GM13977 (cell line): ENCODE measurements at regions not wholly inside any gene's neighbourhood (a gene's known extent, or its start where the extent isn't known, plus 50 kb on each side); places are given as distances from the start of the nearest gene placed in this dataset.

Experiments
- DNase-seq: peaks from one replicate; pipeline ENCODE4 v3.0.0; 2012; ENCODE audit warnings: low spot score
- in situ Hi-C: fragments of 300-500 bp; cut with MboI; formaldehyde crosslinking; loops from one replicate; pipeline ENCODE4 v1.12.0; 2022; ENCODE audit warnings: low sequenced_read_pairs, low pct_unique_long_range_greater_than_20kb, mixed read lengths, inconsistent platforms; ENCODE audit not compliant: unreplicated experiment
- TF ChIP-seq, protein P1 (sequence below): IDR thresholded peaks from 2 replicates; pipeline ENCODE4 v1.5.1; 2012; ENCODE audit warnings: mild to moderate bottlenecking, control low read depth; ENCODE audit not compliant: insufficient read depth; ENCODE audit errors: extremely low read depth, missing control alignments

DNA sequence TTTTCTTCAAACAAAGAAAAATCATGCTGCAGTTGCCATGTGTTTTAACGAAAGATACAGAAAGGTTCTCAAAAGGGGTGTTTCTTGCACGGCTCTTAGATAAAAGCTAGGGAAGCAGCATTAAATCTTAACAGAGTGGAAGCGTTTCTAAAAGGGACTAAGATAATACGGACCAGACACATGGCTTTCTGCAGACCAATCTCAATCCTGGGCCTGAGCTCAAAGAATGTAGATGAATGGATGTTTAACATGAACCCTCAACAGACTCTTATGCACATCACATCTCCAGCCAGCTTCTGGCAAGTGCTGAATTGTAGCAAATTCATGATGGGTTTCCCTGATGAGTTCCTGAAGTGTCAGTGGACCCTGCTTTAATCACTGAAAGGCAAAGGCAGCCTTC, 80.2 kb upstream of the COX10 start:
- in situ Hi-C loops: no loop called here
- no peak for DNase-seq
- TF ChIP-seq, protein P1, sequence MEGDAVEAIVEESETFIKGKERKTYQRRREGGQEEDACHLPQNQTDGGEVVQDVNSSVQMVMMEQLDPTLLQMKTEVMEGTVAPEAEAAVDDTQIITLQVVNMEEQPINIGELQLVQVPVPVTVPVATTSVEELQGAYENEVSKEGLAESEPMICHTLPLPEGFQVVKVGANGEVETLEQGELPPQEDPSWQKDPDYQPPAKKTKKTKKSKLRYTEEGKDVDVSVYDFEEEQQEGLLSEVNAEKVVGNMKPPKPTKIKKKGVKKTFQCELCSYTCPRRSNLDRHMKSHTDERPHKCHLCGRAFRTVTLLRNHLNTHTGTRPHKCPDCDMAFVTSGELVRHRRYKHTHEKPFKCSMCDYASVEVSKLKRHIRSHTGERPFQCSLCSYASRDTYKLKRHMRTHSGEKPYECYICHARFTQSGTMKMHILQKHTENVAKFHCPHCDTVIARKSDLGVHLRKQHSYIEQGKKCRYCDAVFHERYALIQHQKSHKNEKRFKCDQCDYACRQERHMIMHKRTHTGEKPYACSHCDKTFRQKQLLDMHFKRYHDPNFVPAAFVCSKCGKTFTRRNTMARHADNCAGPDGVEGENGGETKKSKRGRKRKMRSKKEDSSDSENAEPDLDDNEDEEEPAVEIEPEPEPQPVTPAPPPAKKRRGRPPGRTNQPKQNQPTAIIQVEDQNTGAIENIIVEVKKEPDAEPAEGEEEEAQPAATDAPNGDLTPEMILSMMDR: no peak

DNA sequence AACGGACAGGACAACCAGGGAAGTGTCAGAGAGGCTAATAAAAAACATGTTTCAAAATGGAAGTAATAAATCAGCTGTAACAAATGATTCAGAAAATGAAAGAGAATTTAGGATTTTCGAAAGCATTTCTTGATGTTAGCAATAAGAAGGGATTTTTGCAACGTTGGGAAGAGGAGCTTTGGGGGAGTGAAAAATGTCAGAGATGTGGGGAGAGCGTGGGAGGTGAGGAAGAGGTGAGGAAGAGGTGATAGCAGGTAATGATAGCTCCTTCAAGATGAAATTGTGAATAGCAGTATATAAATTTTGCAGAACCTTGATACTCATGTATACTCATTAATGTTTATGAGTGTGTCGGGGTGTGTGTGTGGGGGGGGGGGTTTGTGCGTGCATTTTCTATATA, 76.2 kb upstream of the COX10 start:
- in situ Hi-C loops: no loop called here
- DNase-seq: no peak
- TF ChIP-seq, protein P1: no peak

DNA sequence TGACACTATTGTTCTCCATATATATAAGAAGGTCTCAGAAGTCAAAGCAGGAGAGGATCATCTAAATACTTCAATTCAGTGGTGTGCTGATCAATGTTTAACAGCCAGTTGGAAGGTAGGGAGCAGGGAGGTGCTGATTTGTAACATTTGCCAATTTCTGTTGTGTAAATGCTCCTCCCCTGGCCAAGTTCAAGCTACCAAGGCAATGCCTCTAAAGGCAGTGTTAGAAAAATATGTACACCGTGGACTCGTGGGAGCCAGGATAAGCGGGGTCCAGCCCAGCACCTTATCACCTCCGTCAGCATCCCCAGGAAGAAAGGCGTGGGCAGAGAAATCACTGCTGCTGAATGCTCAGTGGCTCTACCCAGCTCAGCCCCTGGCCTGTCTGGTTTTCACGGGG, 75.3 kb upstream of the COX10 start:
- TF ChIP-seq, protein P1: no peak
- in situ Hi-C loops: no loop called here
- no peak for DNase-seq

DNA sequence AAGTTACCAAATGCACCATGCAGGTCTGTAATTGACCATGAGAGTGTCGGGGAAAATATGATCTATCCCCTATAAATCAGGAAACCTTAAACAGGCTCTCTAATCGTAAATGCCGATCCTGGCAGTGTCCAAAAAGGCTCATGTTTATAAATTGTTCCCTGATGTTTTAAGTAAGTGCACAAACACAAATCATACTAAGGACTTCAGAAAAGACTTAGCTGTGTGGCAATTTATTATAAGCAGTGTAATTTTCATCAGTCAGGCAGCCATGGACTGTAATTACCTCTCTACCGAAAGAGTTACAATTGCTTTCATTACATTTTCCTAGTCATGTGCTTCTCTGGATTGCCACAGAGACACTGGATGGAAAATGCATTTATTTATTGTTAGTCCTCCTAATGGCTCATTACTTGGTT, 73.4 kb upstream of the COX10 start:
- in situ Hi-C loops: no loop called here
- DNase-seq: no peak
- TF ChIP-seq, protein P1: no peak

DNA sequence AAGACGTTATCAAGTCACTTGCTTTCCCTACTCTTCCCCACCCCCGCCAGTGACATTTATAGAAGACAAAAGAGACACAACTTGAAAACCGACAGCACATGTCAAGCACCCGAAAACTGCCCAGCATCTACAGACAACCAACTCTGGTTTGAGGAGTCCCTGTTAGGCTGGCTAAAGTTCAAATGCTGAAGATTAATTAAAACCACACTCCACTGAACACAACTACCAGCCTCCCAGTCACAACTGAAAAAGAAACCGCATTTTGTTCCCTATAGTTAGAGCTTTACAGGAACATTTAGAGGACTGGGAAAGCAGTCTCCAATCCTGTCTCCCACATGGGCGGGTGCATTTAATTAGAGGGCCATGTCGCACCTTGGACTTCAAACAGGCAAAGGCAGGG, 73.0 kb upstream of the COX10 start:
- in situ Hi-C loops: no loop called here
- DNase-seq: no peak
- TF ChIP-seq, protein P1: no peak

DNA sequence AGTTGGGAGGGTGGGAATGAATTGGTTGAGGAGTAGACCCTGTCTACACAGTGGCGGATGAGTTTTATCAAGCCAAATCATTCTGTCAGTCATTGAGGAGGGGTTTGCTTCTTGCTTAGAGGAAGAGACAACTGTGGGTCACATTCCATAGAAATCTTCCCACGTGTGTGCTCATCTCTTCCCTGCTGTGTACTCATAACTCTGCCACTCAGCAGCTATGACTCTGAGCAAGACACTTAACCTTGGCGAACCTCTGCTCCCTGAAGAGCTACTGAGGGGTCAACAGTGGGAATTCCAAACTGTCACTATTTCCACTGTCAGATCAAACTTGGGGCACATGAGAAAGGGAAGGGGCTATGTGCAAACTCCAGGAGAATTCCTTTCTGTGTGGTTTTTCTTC, 72.6 kb upstream of the COX10 start:
- no peak for DNase-seq
- in situ Hi-C loops: no loop called here
- TF ChIP-seq, protein P1: no peak
